NAMALWA (cell line): ENCODE measurements at regions not wholly inside any gene's neighbourhood (a gene's known extent, or its start where the extent isn't known, plus 50 kb on each side); places are given as distances from the start of the nearest gene placed in this dataset.
"Not testable (repeated sequence)": the region's sequence is repeated elsewhere in the genome, so short reads cannot be mapped to it uniquely, and the experiment has no call there.

Experiments
- DNase-seq: peaks from one replicate; pipeline ENCODE4 v3.0.0-alpha.2; 2015; ENCODE audit warnings: low spot score

DNA sequence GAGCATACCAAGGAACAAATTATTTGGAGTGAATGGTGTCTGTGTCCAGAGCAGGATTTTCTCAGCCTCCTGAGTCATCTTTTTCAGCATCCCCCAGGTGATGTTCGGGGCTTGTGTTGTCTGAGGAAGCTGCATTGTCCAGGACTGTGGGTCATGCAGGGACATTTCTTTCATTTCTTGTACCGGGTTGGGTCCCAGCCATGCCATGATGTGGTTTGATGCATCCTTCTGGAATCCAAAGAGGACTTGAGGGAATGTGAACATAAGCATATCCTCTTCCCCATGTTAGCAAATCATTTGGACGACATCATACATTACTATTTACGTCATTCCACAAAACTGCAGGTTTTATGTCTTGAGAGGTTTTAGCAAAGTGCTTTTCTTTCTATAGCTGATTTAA, 797.8 kb downstream of the CCDC85A start:
- DNase-seq: no peak

DNA sequence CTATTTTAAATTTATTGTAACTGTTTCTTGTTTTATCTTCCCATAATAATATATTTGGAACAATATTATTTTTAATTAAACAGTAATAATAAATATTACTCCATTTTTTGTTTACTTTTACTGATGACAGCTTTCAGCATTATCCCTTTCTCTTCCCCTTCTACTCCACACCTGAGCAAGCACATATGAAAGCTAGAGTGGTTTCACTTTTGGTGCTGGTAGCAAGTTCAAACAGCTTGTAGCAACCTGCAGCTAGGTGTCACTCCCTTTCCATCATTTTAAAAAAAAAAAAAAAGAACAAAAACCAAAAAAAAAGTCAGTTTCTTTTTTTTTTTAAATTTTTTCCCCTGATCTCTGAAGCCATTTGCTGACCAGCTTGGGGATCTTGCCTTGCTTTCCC, 801.8 kb downstream of the CCDC85A start:
- no peak for DNase-seq

DNA sequence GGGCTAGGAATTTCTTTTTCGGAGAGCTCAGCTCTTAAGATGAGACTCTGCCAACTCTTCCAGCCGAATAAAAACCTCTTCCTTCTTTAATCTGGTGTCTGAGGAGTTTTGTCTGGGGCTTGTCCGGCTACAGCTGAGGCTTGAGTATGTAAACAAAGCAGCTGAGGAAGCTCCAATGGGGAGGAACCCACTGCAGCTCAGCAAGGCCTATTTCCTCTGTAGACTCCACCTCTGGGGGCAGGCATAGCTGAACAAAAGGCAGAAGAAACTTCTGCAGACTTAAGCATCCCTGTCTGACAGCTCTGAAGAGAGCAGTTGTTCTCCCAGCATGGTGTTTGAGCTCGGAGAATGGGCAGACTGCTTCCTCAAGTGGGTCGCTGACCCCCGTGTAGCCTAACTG, 838.7 kb downstream of the CCDC85A start:
- DNase-seq: no peak

DNA sequence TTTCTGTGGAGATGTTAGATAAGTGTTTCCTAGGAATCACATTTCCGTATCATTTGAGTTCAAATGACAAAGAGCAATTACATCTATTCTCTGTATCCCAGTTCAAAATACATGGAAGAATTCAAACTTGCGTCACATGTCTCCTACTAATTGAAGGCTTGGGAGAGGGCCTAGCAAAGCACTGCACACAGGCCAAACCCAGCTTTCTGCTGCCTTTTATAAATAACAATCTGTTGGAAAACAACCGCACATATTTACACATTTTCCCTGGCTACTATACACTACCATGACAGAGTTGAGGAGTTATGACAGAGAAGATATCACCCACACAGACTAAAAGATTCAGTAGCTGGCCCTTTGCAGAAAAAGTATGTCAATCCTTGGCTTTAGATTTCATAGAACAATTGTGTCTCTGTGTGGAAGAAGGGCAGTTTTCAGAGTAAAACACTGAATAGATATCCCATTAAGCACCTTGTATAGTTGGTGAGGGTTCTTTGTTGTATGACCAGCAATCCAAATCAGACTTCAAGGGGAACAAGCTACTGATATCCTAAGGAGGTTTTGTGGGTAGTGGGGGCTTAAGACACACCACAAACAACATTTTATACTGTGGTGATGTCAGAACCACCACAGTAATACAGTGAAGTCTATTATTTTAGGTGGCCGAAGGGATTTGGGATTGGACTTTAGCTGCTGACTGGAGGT, 861.3 kb downstream of the CCDC85A start:
- DNase-seq: no peak

DNA sequence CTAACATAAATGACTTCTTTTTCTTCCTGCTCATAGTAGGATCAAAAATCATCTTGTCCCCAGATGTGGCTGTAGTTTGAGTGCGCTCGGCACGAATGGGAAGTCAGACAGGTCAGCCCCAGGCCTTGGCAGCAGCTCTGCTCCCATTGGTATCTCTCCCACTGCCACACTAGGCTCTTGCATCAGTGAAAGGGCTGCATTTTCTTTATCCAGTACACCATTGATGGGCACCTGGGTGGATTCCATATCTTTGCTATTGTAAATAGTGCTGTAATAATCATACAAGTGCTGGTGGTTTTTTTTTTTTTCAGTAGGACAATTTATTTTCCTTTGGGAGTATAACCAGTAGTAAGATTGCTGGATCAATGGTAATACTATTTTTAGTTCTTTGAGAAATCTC, 865.5 kb downstream of the CCDC85A start:
- no peak for DNase-seq

DNA sequence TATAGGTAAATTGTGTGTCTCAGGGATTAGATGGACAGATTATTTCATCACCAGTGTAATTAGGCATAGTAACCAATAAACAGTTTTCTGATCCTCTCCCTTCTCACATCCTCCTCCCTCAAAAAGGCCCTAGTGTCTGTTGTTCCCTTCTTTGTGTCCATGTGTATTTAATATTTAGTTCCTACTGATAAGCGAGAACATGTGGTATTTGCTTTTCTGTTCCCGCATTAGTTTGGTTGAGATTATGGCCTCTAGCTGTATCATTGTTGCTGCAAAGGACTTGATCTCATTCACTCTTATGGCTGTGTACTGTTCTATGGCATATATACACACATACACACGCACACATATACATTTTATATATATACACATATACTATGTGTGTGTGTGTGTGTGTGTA, 866.2 kb downstream of the CCDC85A start:
- DNase-seq: no peak

DNA sequence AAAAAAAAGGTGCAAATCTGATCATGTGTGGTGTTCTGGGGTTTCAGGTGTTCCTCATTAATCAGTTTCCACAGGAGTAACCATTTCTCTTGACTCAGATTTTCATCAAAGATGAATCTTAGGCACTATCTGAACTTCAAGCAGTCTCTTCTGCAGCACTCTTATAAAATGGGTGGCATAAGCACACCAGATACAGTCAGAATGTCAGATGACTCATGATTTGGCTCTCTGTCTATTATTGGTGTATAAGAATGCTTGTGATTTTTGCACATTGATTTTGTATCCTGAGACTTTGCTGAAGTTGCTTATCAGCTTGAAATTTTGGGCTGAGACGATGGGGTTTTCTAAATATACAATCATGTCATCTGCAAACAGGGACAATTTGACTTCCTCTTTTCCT, 882.5 kb downstream of the CCDC85A start:
- DNase-seq: not testable (repeated sequence)

DNA sequence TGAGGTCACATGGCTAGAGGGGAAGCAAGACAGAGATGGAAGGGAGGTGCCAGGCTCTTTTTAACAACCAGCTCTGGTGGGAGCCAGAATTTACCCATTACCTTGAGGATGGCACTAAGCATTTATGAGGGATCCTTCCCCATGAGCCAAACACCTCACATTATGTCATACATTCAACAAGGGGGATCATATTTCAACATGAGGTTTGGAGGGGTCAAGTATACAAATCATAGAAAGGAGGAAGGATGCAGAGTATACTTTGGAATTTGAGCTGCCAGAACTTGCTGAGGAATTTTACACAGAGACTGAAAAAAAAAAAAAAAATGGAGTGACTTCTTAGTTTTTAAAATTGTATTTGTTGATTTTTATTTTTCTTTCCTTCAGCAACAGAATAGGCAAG, 891.4 kb downstream of the CCDC85A start:
- no peak for DNase-seq

DNA sequence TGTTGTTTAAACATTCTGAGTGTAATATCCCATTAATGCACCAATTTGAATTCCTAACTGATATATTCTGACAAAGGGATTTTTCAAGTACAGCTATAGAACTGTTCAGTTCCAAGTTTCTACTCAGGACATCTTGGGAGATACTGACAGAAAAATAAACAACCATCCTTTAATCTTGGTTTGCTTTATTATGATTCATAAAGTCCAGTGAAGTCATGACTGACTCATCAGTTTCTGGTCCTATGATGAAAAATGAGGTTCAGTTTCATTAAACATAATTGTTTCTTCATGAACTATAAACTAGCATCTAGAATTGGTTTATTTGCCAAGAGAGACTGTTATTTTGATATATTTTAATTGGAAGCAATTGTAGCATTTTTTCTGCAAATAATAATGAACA, 896.2 kb downstream of the CCDC85A start:
- no peak for DNase-seq

DNA sequence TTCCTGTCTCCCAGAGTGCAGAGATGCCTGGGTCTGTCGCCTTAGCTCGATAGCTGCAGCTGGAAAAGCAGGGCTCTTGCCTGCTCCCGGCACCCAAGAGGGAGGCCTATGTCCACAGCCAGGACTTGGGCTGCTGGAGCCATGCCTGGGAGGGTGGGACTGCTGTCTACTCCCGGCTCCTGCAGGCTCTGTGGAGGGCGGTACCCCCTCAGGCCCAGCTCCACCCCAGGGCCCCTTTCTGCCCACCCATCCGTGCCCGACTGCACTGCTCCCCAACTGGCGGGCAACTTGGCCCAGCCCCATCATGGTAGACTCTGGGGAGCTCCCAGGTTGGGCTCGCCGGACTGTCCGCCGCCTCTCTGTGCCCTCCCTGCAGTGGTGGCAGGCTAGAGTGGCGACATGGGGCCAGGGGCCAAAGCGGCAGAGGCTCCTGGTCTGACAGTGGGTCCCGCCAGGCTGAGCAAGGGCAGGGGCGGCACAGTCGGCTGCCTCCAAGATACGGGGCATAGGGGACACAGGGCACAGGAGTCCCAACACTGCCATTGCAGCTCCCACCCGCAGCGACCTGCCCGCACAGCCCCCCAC, 901.0 kb downstream of the CCDC85A start:
- no peak for DNase-seq

DNA sequence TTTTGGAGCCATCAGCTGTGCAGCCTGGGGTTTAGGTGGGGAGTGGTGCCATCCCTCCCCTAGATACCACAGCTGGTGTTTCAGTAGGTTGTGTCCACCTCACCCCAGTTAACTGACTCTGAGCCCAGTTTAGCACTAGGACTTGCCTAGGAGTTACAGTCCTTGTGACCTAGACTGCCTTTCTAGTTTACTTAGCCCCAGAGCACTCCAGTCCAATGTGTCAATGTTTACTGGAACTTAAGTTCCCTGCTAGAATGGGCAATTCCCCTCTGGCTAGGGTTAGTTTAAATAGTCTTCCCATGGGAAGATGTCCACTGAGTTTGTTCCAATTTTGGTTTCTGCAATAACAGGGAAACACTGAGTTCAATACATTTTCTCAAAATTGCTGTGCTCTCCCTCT, 909.2 kb downstream of the CCDC85A start:
- DNase-seq: no peak

DNA sequence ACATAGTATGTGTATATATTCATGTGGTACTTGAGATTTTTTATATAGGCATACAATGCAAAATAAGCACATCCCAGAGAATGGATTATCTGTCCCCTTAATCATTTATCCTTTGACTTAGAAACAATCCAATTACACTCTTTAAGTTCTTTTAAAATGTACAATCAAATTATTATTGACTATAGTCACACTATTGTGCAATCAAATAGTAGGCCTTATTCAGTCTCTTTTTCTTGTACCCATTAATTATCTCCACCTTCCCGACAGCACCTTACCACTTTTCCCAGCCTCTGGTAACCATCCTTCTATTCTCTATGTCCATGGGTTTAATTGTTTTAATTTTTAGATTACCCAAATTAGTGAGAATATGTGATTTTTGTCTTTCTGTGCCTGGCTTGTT, 914.1 kb downstream of the CCDC85A start:
- no peak for DNase-seq

DNA sequence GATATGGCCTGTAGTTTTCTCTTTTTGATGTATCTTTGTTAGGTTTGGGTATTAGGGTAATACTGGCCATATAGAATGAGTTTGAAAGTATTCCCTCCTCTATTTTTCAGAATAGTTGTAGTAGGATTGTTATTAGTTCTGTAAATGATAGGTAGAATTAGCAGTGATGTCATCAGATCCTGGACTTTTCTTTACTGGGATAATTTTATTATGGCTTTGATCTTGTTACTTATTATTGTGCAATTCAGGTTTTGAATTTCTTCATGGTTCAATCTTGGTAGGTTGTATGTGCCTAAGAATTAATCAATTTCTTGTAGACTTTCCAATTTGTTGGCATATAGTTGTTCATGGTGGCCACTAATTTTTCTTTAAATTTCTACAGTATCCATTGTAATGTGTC, 916.6 kb downstream of the CCDC85A start:
- no peak for DNase-seq

DNA sequence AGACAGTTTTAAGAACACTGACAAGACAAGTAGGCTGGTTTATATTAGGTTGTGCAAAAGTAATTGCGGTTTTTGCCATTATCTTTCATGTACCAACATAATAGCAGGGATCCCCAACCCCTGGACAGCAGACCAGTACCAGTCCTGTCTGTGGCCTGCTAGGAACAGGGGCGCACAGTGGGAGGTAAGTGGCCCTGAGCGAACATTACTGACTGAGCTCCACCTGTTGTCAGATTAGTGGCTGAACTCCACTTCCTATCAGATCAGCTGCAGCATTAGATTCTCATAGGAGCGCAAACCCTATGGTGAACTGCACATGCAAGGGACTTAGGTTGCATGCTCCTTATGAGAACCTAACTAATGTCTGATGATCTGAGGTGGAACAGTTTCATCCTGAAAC, 921.9 kb downstream of the CCDC85A start:
- DNase-seq: no peak

DNA sequence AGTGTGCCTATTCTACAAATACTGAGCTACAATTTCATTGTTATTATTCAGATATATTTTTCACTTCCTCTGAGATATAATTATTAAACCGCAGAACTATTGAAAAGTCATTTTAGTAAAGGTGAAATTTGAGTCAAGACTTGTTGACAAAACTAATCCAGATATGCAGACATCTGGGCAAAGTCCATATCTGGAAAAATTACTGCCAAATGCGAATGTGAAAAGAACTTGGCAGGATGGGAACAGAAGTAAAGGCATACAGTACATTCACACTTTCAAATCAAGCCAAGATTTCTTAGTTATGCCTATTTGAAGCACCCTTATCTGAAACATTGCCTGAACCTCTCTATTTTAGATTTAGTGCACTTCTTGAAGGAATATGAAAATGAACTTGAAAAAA, 923.6 kb downstream of the CCDC85A start:
- DNase-seq: no peak

DNA sequence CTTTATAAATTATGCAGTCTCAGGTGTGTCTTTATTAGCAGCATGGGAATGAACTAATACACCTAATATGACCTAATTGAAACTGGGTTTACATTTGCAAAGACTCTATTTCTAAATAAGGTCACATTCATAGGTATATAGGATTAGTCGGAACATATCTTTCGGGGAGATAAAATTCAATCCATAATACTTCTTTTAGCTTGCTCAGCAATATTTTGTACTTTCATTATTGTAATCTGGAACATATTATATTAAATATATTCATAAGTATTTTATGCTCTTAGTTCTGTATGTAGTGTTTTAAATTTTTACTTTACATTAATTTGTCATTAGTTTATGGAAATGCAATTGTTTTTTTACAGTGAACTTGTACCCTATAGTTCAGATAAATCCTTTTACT, 927.7 kb downstream of the CCDC85A start:
- no peak for DNase-seq

DNA sequence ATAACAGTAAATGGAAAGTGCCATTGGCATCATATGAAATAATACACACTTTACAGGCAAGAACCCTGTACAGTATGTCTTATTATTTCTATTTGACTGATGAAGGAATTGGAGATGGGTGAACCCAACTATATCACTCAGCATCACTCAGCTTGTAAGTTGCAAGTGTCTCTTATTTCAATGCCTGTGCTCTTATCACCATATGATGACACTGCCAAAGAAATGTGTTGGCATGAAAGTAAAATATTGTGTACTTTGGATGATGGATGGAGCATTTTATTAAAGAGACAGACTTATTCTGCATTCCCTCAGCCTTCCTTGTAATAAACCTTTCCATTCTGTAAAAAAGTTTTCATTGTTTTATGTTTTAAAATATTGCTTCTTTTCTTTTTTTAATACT, 927.5 kb upstream of the VRK2 start:
- DNase-seq: no peak

DNA sequence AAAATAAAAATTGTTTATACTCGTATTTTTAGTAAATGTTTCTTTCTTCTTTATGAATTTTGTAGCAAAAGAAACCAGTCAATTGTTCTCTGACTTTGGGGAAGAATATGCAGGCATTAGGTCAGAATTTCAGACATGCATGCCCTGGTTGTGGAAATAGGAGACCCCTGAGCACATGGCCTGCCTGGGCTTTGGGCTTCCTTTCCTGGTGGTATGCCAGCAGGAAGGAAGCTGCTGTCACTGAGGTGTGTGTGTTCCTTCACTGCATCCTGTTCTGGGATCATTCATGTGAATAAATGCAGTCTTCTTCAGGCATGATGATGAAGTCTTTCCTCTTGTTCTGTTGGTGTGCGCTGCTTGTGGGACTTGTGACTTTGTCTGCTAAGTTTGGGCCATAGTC, 920.2 kb upstream of the VRK2 start:
- no peak for DNase-seq

DNA sequence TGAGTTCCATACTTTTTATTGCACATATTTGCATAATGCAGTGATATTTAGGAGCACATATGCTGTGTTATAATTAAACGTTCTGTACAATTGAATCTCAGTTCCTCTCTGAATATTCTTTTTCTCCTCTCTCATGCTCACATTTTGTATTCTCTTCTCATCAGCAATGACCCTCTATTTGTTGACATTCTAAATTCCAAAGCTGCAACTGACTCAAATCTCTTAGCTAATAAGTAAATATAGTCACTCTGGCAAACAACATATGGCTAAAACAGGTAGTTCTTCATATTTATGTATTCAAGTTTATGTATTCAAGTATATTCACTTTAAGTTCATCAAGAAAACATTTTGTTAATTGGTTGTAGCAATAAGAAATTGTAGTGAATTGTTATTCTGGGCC, 907.4 kb upstream of the VRK2 start:
- DNase-seq: no peak

DNA sequence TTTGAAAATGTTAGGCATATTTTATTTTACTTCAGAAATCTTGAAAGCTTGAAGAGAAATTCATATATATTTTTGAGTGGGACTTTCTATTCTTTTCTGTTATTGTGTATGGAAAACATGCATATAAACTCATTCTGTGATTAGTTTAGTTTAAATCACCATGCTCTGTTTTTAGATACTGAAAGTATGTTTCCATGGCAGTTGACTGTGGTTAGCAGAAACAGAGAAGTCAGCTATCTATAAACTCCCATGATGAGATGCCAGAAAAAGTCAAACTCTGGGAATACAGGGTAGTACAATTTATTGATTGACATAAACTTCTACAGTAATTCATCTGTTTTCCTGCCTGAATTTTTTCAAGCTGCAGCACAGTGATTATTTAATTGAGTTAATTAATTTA, 905.3 kb upstream of the VRK2 start:
- peak; percentile 11 for DNase-seq

DNA sequence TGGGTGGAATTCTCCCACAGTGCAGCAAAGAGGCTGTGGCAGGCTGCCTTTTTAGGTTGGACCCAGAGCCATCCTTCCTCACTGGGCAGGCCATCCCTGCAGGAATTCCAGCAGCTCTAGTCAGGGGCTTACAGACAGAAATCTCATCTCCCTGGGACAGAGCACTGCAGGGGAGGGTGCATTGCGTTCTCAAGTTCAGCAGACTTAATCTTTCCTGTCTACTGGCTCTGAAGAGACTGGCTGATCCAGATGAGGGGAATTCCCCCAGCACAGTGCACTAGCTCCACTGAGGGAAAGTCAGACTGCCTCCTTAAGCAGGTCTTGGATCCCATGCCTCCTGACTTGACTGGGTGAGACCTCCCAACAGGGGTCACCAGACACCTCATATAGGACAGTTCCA, 899.7 kb upstream of the VRK2 start:
- no peak for DNase-seq

DNA sequence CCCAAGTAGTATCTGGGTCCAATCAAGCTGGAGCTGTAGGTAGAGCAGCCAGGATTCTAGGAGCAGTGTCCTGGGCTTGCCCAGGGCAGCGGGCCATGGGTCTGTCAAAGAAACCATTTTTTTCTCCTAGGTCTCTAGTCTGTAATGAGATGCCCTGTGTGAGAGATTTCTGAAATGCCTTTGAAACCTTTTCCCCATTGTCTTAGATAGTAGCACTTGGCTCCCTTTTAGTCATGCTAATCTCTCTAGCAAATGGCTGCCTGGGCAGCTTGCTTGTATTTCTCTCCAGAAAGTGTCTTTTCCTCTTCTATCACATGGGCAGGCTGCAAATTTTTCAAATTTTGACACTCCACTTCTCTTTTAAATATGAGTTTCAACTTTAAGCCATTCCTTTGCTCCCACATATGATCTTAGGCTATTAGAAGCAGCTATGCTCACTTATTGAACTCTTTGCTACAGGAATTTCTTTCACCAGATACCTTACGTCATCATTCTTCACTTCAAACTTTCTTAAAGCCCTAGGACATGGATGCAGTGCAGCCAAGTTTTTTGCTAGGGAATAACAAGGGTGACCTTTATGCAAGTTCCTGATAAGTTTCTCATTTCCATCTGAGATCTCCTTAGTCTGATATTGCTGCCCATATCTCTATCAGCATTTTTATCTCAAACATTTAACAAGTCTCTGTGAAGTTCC, 890.2 kb upstream of the VRK2 start:
- DNase-seq: no peak

DNA sequence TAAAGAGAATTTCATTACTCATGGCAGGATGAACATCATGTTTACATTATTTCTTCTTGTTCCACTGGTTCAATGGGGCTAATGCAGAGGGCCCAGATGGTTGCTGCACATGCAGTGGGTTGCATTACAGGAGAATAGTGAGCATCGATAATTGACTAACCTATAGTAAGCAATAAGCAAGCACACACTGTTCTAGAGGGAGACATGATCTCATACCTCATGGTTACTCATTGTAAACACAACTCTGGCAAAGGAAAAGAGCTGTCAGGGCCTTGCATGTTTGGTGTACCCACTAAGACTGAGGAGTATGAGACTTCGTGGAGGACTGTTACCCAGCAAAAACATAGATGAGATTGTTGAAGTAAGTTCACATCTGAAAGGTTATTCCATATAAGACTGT, 885.6 kb upstream of the VRK2 start:
- no peak for DNase-seq

DNA sequence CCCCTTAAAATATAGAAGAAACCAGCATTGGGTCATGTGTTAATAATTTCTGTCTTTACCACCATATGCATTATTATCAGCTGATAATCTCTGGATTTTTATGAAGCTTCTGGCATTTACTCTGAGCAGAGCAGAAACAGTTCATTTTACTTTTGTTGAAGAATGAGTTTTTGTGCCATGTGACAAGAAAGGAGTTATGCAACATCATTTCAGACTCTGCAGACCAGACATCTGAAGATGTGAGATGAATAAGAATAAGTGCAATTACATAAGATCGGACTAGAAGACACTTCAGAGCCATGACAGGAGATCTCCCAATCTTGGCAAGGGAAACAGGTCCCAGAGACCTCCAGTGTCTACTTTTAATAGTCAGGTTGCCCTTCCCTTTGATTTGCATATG, 869.4 kb upstream of the VRK2 start:
- DNase-seq: no peak
